NCI-H526 treated with DMSO at 0.1 percent for 48 hours (cell line): ENCODE measurements at regions not wholly inside any gene's neighbourhood (a gene's known extent, or its start where the extent isn't known, plus 50 kb on each side); places are given as distances from the start of the nearest gene placed in this dataset.

Source experiments
- DNase-seq: peaks from one replicate; lab custom pipeline; 2025; lab: John Stamatoyannopoulos, UW

- DNase-seq, result no peak
Observed at GRCh38 chr3:168455814-168456213, 360.1 kb upstream of the GOLIM4 start.

DNA sequence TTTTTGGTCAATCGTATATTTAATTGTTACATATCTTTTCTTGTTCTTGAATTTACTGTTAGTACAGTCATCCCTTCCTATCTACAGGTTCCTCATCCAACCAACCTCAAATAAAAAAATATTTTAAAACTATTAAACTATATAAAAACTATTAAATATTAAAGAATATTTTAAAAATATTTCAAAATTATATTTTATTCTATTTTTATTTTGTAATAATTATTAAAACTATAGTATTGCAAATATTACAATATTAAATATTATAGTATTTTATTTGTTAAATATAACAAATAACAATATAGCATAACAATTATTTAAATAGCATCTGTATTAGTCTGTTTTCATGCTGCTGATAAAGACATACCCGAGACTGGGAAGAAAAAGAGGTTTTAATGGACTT is 357.9 kb upstream of the GOLIM4 start:
- no peak for DNase-seq

GRCh38 chr3:168443965-168444364 is 348.2 kb upstream of the GOLIM4 start:
- no peak for DNase-seq

GRCh38 chr3:168442502-168442901 is 346.8 kb upstream of the GOLIM4 start:
- DNase-seq, result no peak

- DNase-seq, result no peak
Observed at GRCh38 chr3:168436245-168436724, 340.6 kb upstream of the GOLIM4 start.

DNA sequence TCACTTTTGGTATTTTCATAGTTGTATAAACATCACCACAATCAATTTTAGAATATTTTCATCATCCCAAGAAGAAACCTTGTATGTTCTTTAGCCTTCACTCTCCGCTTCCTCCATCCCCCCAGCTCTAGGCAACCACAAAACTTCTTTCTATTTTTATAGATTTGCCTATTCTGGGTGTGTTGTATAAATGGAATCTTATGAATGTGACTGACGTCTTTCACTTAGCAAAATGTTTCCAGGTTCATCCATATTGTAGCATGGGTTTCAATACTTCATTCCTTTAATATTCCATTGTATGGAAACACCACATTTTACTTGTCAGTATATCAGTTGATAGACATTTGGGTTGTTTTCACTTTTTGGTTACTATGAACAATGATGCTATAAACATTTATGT is 335.8 kb upstream of the GOLIM4 start:
- no peak for DNase-seq

GRCh38 chr3:168427835-168428475 is 332.2 kb upstream of the GOLIM4 start:
- DNase-seq, result no peak

- DNase-seq, result no peak
Observed at GRCh38 chr3:168427156-168427555, 331.4 kb upstream of the GOLIM4 start.

DNA sequence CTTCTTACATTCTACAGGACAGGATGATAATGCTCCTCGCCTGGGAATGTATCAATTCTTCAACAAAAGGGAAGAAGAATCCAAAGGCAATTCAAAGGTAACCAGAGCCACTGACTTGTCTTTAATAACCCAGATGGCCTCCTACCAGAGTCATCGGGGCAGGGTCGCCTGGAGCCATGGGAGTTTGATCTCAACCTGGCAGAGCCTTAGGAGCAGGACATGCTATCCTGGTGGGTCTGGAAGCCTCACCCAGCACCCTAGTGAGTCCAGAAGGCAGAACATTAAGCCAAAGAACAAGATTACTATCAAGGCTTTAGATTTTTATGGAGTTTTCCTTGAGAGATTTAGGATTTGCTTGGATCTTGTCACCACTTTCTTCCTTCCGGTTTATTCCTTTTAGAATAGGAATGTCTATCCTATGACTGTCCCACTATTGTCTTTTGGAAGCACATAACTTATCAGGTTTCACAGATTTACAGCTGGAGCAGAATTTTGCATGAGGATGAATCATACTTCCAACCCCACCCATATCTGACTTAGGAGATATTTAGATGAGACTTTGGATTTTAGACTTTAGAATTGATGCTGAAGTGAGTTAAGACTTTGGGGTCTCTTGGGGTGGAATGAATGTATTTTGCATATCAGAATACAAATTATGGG is 330.3 kb upstream of the GOLIM4 start:
- no peak for DNase-seq

- no peak for DNase-seq
Observed at GRCh38 chr3:168424059-168424734, 328.5 kb upstream of the GOLIM4 start.

GRCh38 chr3:168422843-168423242 is 327.1 kb upstream of the GOLIM4 start:
- DNase-seq, result no peak

DNA sequence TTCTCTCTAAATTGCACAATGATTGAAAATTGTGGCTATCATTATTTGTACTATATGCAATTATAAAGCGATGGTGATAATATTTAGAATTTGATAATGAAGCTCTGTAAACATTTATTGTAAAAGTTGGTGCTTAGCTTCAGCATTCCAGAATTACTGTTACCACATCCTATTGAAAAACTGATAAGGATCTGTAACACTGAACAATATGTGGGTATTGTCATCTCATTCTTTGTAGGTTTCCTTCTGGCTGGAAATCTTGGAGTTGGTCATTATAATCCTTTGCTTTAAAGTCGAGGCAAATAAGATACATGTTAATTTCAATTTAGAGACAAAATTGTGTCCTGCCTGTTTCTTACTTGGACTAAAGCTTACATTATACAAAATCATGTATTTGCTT is 323.4 kb upstream of the GOLIM4 start:
- DNase-seq, result no peak

- DNase-seq, result no peak
Observed at GRCh38 chr3:168417016-168417415, 321.3 kb upstream of the GOLIM4 start.

DNA sequence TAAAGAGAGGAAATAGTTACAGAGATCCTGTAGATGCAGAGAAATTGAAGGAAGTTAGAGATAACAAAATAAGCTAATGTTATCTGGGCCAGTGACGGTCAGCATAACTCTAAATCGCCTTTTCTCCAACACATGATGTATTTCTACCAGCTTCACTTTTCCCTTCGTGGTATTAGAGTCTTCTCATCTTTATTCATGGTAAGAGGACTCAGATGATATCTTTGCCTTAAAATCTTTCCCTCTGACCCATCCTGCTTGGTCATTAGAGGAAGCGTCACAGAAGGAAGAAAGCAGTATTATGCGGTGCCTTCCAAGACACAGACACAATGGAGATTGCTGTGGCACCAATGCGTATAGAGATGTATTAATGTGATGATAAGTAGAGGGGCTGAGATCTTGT is 320.7 kb upstream of the GOLIM4 start:
- no peak for DNase-seq

GRCh38 chr3:168414149-168414548 is 318.4 kb upstream of the GOLIM4 start:
- DNase-seq, result no peak

GRCh38 chr3:168407381-168407780 is 311.7 kb upstream of the GOLIM4 start:
- DNase-seq, result no peak

DNA sequence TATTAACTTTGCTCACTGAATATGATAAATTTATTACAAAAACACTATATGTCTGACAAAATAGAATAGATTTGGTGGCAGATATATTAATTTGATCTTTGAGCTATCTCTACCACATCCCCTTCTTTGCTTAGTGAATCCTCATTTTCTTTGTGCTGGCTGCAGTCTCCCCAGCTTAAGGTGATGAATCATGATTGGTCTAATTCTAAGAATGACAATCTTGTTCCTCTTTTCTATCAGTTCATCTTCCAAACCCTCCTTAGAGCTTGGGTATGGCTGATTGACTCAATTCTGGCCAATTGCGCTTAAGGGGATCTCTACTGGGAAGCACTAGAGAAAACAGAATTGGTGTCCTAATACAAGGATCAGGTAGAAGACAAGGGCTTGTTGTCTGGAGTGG is 309.6 kb upstream of the GOLIM4 start:
- DNase-seq, result no peak

DNA sequence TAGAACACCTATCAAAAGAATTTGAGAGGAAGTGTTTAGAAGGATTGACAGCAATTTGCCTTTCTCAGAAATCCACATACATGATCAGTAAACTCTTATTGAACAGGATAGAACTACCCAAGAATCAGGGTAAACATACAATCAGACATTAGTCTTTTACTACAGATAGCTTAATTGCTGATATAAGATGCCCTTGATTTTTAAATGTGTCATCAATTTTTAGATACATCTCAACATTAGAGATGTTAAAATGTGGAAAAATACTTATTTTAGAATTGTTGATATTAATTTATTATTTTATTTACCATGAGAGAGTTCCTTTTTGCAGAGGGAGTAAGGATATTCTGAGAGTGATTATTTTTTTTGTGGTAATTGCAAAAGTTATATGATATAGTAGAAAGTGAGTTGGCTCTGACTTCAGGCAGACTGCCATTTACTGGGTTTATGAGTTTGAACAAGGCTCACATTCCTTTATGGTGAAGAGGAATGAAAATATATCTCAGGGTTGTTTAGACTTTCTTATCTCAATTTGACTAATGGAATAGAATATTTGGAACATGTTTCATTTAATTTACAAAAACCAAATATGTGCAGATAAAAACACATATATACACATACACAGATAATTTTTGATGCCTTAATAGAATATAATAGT is 302.8 kb upstream of the GOLIM4 start:
- no peak for DNase-seq

DNA sequence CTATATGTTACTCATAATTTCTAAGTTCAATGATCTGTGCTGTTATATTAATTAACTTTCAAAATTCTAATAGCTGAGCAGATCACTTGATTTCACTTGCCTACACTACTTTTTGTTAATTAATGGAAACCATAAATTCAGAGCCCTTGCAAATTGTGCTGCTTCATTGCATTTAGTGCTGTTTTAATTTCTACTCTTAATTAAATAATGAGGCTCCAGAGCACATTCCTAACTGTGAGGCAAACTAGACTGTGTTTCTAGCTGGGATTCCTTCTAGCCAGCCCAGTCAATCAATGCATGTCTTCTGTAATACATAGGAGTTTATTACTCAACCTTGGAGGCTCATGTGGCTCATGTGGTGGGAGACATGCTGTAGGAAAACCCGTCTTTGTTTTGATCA is 301.1 kb upstream of the GOLIM4 start:
- DNase-seq, result no peak

DNA sequence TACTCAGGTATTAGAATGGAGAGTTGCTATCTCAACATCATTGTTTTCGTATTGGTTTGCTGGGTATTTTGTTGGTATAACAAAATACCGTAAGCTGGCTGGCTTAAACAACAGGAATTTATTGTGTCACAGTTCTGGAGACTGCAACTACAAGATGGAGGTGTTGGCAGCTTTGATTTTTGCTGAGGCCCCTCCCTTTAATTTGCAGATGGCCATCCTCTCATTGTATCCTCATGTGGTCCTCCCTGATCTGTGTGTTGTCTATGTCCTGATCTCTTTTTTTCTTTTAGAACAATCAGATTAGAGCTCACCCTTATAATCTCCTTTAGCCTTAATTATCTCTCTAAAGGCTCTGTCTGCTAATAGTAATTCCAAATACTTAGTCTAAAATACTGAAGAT is 299.8 kb upstream of the GOLIM4 start:
- no peak for DNase-seq

DNA sequence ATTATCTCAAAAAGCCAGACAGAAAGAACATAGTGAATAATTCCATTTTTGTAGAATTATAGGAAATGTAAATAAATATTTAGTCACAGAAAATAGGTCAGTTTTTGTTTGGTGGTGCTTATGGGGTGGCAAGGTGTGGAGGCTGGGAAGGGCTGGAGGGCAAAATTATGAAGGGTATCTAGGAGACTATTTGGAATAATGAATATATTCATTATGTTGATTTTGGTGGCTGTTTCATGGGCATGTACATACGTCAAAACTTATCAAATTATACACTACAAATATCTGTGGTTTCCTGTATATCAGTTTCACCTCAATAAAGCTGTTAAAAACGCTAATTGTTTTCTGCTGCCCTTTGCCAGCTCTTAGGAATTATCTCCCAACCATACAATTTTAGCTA is 298.7 kb upstream of the GOLIM4 start:
- DNase-seq, result no peak

GRCh38 chr3:168386301-168386700 is 290.6 kb upstream of the GOLIM4 start:
- no peak for DNase-seq

GRCh38 chr3:168384990-168385389 is 289.3 kb upstream of the GOLIM4 start:
- DNase-seq, result no peak
